Embryonic facial prominence (tissue), 1 donor: ENCODE measurements at regions not wholly inside any gene's neighbourhood (a gene's known extent, or its start where the extent isn't known, plus 50 kb on each side); places are given as distances from the start of the nearest gene placed in this dataset.

ENCODE experiments used
- DNase-seq: peaks from one replicate; pipeline ENCODE4 v3.0.0-alpha.2; 2016; ENCODE audit errors: extremely low spot score

- DNase-seq: no peak
These were observed 2086.5 kb upstream of the C9orf72 start for GRCh38 chr9:29659736-29660135.

DNA sequence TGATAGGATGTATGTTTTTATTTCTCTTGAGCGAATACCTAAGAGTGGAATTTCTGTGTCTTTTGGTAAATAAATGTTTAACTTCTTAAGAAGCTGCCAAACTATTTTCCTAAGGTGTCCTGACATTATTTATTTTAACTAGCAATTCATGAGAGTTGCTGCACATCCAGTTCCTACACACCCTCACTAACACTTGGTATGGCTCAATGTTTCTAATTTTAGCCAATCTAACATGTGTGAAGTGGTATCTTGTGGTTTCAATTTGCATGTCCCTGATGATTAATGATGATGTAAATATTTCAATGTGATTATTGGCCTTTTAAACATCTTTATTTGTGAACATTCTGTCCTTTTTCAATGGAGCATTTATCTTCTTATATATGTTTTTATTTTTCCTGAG lies 2095.5 kb upstream of the C9orf72 start:
- DNase-seq: no peak

- DNase-seq: no peak
These were observed 2096.3 kb upstream of the C9orf72 start for GRCh38 chr9:29669613-29670012.

DNA sequence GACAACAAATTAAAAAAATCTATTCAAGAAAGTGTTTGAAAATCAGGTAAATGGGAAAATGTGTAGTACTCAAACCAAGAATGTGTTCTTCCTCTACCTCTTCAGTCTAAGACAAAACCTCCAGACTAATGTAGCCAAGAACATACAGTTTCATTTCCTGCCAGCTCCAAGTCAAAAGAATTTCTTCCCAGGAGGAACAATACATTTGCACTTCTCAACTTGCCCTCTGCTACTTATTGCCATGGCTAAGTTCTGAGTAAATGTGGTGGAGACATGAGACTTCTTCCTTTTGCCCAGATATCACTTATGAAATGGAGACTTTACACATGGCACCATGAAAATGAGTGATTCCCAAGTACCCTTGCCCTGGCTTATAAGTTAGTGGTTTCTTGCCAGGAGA lies 2112.2 kb upstream of the C9orf72 start:
- no peak for DNase-seq

GRCh38 chr9:29691145-29691544 lies 2117.9 kb upstream of the C9orf72 start:
- no peak for DNase-seq

GRCh38 chr9:29691758-29692407 lies 2118.6 kb upstream of the C9orf72 start:
- DNase-seq: no peak

DNA sequence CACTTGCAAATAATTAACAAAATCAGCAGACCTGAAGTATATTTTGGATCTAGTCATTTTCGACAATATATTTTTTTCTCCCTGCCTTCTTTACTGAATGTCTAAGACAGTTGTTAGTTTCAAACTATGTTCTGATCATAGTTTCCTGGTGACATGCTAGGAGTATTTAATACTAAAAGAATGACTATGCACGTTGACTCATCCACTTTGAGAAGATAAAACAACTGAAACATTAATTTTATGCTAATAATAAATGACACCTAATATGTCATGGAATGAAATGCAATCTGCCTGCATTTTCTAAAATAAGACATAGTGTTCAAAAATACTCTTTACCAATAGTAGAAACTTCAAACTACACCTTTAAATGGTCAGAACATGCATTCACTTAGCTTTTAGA lies 2123.7 kb upstream of the C9orf72 start:
- DNase-seq: no peak

DNA sequence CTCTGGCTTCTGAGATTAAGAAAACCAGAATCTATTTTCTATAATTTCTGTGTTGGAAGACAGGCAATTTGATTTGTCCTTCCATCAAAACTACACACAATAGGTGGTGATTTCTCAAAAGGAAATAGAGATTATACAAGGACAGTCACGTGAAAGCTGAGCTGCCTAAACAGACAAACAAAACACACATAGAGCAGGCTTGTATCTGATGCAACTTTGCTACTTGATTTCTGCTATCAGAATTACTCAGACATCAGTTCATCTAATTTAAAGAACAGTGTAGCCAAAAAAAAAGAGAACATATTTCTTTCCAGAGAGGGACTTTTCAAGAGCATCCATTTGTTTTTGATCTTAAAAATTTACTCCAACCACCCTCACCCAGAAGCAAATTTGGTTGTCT lies 2128.3 kb upstream of the C9orf72 start:
- DNase-seq: no peak

GRCh38 chr9:29701971-29702370 lies 2128.7 kb upstream of the C9orf72 start:
- no peak for DNase-seq

GRCh38 chr9:29714860-29715259 lies 2141.6 kb upstream of the C9orf72 start:
- no peak for DNase-seq

DNA sequence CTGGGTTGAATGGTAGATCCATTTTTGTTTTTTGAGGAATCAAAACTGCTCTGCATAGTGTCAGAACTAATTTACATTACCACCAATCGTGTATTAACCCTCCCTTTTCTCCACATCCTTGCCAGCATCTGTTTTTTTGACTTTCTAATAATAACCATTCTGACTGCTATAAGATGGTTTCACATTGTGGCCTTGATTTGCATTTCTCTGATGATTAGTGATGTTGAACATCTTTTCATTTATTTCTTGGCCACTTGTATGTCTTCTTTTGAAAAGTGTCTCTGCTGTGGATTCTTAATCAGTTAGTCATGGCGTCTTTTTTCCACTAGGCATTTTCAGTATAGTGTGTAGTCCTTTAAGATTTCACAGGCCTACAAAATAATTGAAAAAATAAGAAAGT lies 2144.3 kb upstream of the C9orf72 start:
- DNase-seq: no peak

- no peak for DNase-seq
These were observed 2156.9 kb upstream of the C9orf72 start for GRCh38 chr9:29730163-29730562.

GRCh38 chr9:29740518-29740917 lies 2167.2 kb upstream of the C9orf72 start:
- no peak for DNase-seq

GRCh38 chr9:29741169-29741568 lies 2167.9 kb upstream of the C9orf72 start:
- DNase-seq: no peak

GRCh38 chr9:29750062-29750461 lies 2176.8 kb upstream of the C9orf72 start:
- DNase-seq: no peak

- no peak for DNase-seq
These were observed 2177.9 kb upstream of the C9orf72 start for GRCh38 chr9:29751226-29751625.

- DNase-seq: no peak
These were observed 2180.4 kb upstream of the C9orf72 start for GRCh38 chr9:29753638-29754037.

- no peak for DNase-seq
These were observed 2195.7 kb upstream of the C9orf72 start for GRCh38 chr9:29769019-29769418.

- DNase-seq: no peak
These were observed 2200.4 kb upstream of the C9orf72 start for GRCh38 chr9:29773676-29774075.

DNA sequence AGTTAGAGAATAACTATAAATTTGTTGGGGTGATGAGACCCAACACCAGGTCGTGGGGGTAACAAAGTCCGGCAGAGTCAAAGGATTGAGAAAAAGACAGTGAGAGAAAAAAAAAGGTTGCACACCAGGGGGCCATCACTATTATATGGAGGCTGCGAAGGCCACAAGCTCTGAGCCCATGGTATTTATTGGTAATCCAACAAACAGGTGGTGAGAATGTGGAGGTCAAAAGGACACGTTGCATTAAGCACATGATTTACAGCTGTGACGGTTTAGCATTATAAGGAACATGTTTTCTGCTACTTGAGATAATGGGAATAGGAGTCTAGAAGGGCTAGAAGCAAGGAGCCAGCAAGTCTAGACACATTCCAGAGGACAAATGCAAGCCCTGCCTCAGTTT lies 2202.2 kb upstream of the C9orf72 start:
- no peak for DNase-seq

DNA sequence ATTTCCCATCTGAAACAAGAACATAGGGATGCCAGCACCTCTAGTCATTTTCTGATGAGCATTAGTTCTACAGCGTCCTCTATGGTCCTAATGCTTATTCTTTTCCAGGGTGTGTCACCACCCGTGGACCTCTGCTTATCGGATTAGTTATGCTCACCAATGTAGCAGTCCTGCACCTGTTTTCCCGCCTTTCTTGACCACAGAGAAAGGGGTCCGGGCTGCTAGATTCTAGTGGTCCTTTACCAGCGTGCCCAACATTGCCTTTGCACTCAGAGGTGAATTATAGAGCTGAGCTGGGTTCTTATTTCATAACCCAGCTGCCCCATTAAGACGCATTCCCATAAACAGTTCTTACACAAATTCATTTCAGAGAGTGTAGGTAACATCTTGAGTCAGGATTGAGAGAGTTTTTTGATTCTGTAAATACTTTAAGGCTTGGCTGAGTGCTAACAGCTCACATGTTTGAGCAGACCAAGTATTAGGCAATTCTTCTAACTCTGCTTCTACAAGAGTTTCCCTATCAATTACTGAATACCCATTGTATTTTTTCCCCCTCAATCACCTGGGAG lies 2205.1 kb upstream of the C9orf72 start:
- no peak for DNase-seq

GRCh38 chr9:29793970-29794369 lies 2220.7 kb upstream of the C9orf72 start:
- DNase-seq: no peak

DNA sequence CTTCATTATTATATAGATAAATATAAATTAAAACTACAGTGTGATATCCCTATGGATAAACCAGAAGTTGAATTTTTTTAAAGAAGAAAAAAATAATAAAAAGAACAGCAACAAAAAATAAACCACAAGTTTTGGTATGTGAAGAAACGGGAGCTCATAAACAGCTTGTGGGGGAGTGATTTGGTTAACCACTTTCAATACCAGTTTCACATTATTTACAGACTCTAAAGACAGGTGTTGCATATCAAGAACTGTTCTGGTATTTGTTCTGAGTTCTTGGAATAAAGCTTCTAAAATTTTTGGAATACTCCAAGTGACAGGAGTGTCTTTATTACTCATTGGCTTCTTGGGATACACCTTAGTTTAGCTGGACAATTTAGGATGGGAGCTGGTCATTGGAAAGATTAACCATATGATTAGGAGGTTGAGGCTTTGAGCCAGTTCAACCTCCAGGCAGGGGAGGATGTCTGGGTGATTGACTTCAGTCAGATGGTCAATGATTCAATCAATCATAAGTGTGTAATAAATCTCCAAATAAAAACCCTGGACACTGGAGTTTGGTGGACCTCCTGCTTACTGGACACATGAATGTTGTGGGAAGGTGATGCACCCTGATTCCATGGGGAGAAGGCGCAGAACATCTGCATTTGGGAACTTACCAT lies 2223.1 kb upstream of the C9orf72 start:
- DNase-seq: no peak
